HEK293 (cell line): ENCODE measurements at regions not wholly inside any gene's neighbourhood (a gene's known extent, or its start where the extent isn't known, plus 50 kb on each side); places are given as distances from the start of the nearest gene placed in this dataset.

Experiments used
- BCL11B ChIP-seq: fragments of 450-650 bp; formaldehyde crosslinking; IDR thresholded peaks from 2 replicates; pipeline ENCODE4 v1.5.1; 2016; ENCODE audit warnings: low read depth, missing biosample characterization, missing genetic modification characterization
- GLI2 ChIP-seq: fragments of 450-650 bp; formaldehyde crosslinking; IDR thresholded peaks from 2 replicates; pipeline ENCODE4; 2017; ENCODE audit warnings: missing biosample characterization, missing genetic modification characterization, low read depth, borderline replicate concordance
- KLF9 ChIP-seq: fragments of 450-650 bp; formaldehyde crosslinking; IDR thresholded peaks from 2 replicates; pipeline ENCODE4 v1.5.1; 2016; ENCODE audit warnings: missing biosample characterization, missing genetic modification characterization, low read depth
- PRDM1 ChIP-seq: fragments of 450-650 bp; formaldehyde crosslinking; IDR thresholded peaks from 2 replicates; pipeline ENCODE4; 2016; ENCODE audit warnings: missing biosample characterization, missing genetic modification characterization
- SP2 ChIP-seq: fragments of 450-650 bp; formaldehyde crosslinking; IDR thresholded peaks from 2 replicates; pipeline ENCODE4 v1.5.1; 2016; ENCODE audit warnings: missing biosample characterization, missing genetic modification characterization
- SP7 ChIP-seq: fragments of 450-650 bp; formaldehyde crosslinking; IDR thresholded peaks from 2 replicates; pipeline ENCODE4 v1.5.1; 2016; ENCODE audit warnings: missing biosample characterization, missing genetic modification characterization
- TCF7L2 ChIP-seq: IDR thresholded peaks from 2 replicates; pipeline ENCODE4 v1.6.1; 2011; ENCODE audit warnings: low read depth, mild to moderate bottlenecking, inconsistent platforms, low read length, moderate library complexity, borderline replicate concordance
- ZBTB20 ChIP-seq: fragments of 450-650 bp; formaldehyde crosslinking; IDR thresholded peaks from 2 replicates; pipeline ENCODE4 v1.5.1; 2016; ENCODE audit warnings: missing biosample characterization, missing genetic modification characterization
- ZNF121 ChIP-seq: fragments of 450-650 bp; formaldehyde crosslinking; IDR thresholded peaks from 2 replicates; pipeline ENCODE4 v1.5.1; 2016; ENCODE audit warnings: missing biosample characterization, missing genetic modification characterization
- ZNF16 ChIP-seq: fragments of 450-650 bp; formaldehyde crosslinking; IDR thresholded peaks from 2 replicates; pipeline ENCODE4 v1.5.1; 2016; ENCODE audit warnings: low read depth, missing biosample characterization, missing genetic modification characterization
- ZNF169 ChIP-seq: fragments of 450-650 bp; formaldehyde crosslinking; IDR thresholded peaks from 2 replicates; pipeline ENCODE4 v1.5.1; 2016; ENCODE audit warnings: missing biosample characterization, missing genetic modification characterization
- ZNF174 ChIP-seq: fragments of 450-650 bp; formaldehyde crosslinking; IDR thresholded peaks from 2 replicates; pipeline ENCODE4 v1.5.0; 2017; ENCODE audit warnings: missing biosample characterization, mild to moderate bottlenecking, missing genetic modification characterization
- ZNF19 ChIP-seq: fragments of 450-650 bp; formaldehyde crosslinking; IDR thresholded peaks from 2 replicates; pipeline ENCODE4; 2016; ENCODE audit warnings: missing biosample characterization, missing genetic modification characterization, low read depth
- ZNF266 ChIP-seq: fragments of 450-650 bp; formaldehyde crosslinking; IDR thresholded peaks from 2 replicates; pipeline ENCODE4 v1.5.1; 2016; ENCODE audit warnings: missing biosample characterization, missing genetic modification characterization, low read depth
- ZNF37A ChIP-seq: fragments of 450-650 bp; IDR thresholded peaks from 2 replicates; pipeline ENCODE4 v1.5.1; 2018; ENCODE audit warnings: missing biosample characterization, missing genetic modification characterization
- ZNF416 ChIP-seq: fragments of 450-650 bp; formaldehyde crosslinking; IDR thresholded peaks from 2 replicates; pipeline ENCODE4 v1.5.1; 2016; ENCODE audit warnings: missing biosample characterization, missing genetic modification characterization
- ZNF501 ChIP-seq: fragments of 450-650 bp; formaldehyde crosslinking; IDR thresholded peaks from 2 replicates; pipeline ENCODE4 v1.5.1; 2016; ENCODE audit warnings: missing biosample characterization, missing genetic modification characterization
- ZNF571 ChIP-seq: fragments of 450-650 bp; formaldehyde crosslinking; IDR thresholded peaks from 2 replicates; pipeline ENCODE4 v1.5.0; 2017; ENCODE audit warnings: missing biosample characterization, missing genetic modification characterization
- ZNF596 ChIP-seq: fragments of 450-650 bp; IDR thresholded peaks from 2 replicates; pipeline ENCODE4 v1.5.0; 2018; ENCODE audit warnings: missing biosample characterization, mild to moderate bottlenecking, missing genetic modification characterization, moderate library complexity
- ZNF623 ChIP-seq: fragments of 450-650 bp; formaldehyde crosslinking; IDR thresholded peaks from 2 replicates; pipeline ENCODE4 v1.5.1; 2016; ENCODE audit warnings: missing biosample characterization, missing genetic modification characterization
- ZNF626 ChIP-seq: fragments of 450-650 bp; sonication (Bioruptor Pico); formaldehyde crosslinking; IDR thresholded peaks from 2 replicates; pipeline ENCODE4 v1.5.1; 2018; ENCODE audit warnings: missing biosample characterization, missing genetic modification characterization, inconsistent platforms
- ZNF707 ChIP-seq: fragments of 450-650 bp; formaldehyde crosslinking; IDR thresholded peaks from 2 replicates; pipeline ENCODE4 v1.5.1; 2016; ENCODE audit warnings: missing biosample characterization, missing genetic modification characterization
- ZNF747 ChIP-seq: fragments of 450-650 bp; formaldehyde crosslinking; IDR thresholded peaks from 2 replicates; pipeline ENCODE4 v1.5.1; 2016; ENCODE audit warnings: missing biosample characterization, missing genetic modification characterization
- ZNF837 ChIP-seq: fragments of 450-650 bp; formaldehyde crosslinking; IDR thresholded peaks from 2 replicates; pipeline ENCODE4 v1.5.1; 2016; ENCODE audit warnings: missing biosample characterization, missing genetic modification characterization
- TF ChIP-seq, protein P1 (sequence below): fragments of 450-650 bp; formaldehyde crosslinking; IDR thresholded peaks from 2 replicates; pipeline ENCODE4 v1.5.1; 2016; ENCODE audit warnings: missing biosample characterization, missing genetic modification characterization, low read depth
- TF ChIP-seq, protein P2 (sequence below): fragments of 450-650 bp; formaldehyde crosslinking; IDR thresholded peaks from 2 replicates; pipeline ENCODE4 v1.5.1; 2016; ENCODE audit warnings: missing biosample characterization, missing genetic modification characterization
- TF ChIP-seq, protein P3 (sequence below): IDR thresholded peaks from 2 replicates; pipeline ENCODE4 v1.6.1; 2011; ENCODE audit warnings: mild to moderate bottlenecking, low read depth, low read length, borderline replicate concordance
- TF ChIP-seq, protein P4 (sequence below): fragments of 450-650 bp; formaldehyde crosslinking; conservative IDR thresholded peaks from 2 replicates; pipeline ENCODE4 v1.5.1; 2016; ENCODE audit warnings: low read depth, missing biosample characterization, missing genetic modification characterization
- TF ChIP-seq, protein P5 (sequence below): fragments of 450-650 bp; IDR thresholded peaks from 2 replicates; pipeline ENCODE4 v1.5.1; 2018; ENCODE audit warnings: missing biosample characterization, mild to moderate bottlenecking, missing genetic modification characterization
- TF ChIP-seq, protein P6 (sequence below): fragments of 450-650 bp; formaldehyde crosslinking; IDR thresholded peaks from 2 replicates; pipeline ENCODE4 v1.5.1; 2017; ENCODE audit warnings: missing biosample characterization, mild to moderate bottlenecking, missing genetic modification characterization, moderate library complexity

DNA sequence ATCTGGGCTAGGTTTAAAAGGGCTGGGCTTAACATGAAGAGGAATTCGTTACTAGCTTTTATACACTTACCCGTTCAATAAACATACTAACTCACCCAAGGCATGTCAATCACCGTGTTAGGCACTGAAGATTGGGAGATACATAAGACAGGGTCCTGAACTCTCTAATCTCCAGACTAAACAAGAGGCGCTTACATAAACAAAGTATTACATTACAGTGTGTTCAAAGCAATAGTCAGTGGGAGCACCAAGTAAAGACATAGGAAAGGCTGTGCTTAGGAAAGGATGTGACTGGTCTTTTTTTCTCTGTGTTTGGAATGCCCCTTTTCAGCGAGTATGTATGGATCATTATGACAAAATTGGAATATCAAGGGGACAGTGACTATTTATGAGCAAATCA, 203.6 kb upstream of the ADRA1B start (continued):
- TF ChIP-seq, protein P1, sequence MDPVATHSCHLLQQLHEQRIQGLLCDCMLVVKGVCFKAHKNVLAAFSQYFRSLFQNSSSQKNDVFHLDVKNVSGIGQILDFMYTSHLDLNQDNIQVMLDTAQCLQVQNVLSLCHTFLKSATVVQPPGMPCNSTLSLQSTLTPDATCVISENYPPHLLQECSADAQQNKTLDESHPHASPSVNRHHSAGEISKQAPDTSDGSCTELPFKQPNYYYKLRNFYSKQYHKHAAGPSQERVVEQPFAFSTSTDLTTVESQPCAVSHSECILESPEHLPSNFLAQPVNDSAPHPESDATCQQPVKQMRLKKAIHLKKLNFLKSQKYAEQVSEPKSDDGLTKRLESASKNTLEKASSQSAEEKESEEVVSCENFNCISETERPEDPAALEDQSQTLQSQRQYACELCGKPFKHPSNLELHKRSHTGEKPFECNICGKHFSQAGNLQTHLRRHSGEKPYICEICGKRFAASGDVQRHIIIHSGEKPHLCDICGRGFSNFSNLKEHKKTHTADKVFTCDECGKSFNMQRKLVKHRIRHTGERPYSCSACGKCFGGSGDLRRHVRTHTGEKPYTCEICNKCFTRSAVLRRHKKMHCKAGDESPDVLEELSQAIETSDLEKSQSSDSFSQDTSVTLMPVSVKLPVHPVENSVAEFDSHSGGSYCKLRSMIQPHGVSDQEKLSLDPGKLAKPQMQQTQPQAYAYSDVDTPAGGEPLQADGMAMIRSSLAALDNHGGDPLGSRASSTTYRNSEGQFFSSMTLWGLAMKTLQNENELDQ (tag by site-specific recombination): no peak
- TF ChIP-seq, protein P2, sequence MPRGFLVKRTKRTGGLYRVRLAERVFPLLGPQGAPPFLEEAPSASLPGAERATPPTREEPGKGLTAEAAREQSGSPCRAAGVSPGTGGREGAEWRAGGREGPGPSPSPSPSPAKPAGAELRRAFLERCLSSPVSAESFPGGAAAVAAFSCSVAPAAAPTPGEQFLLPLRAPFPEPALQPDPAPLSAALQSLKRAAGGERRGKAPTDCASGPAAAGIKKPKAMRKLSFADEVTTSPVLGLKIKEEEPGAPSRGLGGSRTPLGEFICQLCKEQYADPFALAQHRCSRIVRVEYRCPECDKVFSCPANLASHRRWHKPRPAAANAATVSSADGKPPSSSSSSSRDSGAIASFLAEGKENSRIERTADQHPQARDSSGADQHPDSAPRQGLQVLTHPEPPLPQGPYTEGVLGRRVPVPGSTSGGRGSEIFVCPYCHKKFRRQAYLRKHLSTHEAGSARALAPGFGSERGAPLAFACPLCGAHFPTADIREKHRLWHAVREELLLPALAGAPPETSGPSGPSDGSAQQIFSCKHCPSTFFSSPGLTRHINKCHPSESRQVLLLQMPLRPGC (tag by site-specific recombination): 0 out of 2 replicates have a peak, but pooled peaks have one; percentile 13
- no peak for TF ChIP-seq PRDM1 (tag by site-specific recombination)
- TF ChIP-seq ZNF747: no peak
- peak; percentile 92 for TF ChIP-seq TCF7L2
- TF ChIP-seq KLF9 (tag by site-specific recombination): no peak
- TF ChIP-seq, protein P3, sequence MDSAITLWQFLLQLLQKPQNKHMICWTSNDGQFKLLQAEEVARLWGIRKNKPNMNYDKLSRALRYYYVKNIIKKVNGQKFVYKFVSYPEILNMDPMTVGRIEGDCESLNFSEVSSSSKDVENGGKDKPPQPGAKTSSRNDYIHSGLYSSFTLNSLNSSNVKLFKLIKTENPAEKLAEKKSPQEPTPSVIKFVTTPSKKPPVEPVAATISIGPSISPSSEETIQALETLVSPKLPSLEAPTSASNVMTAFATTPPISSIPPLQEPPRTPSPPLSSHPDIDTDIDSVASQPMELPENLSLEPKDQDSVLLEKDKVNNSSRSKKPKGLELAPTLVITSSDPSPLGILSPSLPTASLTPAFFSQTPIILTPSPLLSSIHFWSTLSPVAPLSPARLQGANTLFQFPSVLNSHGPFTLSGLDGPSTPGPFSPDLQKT: no peak
- no peak for TF ChIP-seq ZNF596 (tag by site-specific recombination)
- no peak for TF ChIP-seq GLI2 (tag by site-specific recombination)
- TF ChIP-seq ZBTB20 (tag by site-specific recombination): no peak
- peak; percentile 75 for TF ChIP-seq SP7
- TF ChIP-seq, protein P4, sequence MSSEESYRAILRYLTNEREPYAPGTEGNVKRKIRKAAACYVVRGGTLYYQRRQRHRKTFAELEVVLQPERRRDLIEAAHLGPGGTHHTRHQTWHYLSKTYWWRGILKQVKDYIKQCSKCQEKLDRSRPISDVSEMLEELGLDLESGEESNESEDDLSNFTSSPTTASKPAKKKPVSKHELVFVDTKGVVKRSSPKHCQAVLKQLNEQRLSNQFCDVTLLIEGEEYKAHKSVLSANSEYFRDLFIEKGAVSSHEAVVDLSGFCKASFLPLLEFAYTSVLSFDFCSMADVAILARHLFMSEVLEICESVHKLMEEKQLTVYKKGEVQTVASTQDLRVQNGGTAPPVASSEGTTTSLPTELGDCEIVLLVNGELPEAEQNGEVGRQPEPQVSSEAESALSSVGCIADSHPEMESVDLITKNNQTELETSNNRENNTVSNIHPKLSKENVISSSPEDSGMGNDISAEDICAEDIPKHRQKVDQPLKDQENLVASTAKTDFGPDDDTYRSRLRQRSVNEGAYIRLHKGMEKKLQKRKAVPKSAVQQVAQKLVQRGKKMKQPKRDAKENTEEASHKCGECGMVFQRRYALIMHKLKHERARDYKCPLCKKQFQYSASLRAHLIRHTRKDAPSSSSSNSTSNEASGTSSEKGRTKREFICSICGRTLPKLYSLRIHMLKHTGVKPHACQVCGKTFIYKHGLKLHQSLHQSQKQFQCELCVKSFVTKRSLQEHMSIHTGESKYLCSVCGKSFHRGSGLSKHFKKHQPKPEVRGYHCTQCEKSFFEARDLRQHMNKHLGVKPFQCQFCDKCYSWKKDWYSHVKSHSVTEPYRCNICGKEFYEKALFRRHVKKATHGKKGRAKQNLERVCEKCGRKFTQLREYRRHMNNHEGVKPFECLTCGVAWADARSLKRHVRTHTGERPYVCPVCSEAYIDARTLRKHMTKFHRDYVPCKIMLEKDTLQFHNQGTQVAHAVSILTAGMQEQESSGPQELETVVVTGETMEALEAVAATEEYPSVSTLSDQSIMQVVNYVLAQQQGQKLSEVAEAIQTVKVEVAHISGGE: no peak
- no peak for TF ChIP-seq ZNF626 (tag by site-specific recombination)
- TF ChIP-seq ZNF37A (tag by site-specific recombination): no peak
- TF ChIP-seq ZNF501 (tag by site-specific recombination): no peak
- no peak for TF ChIP-seq ZNF266 (tag by site-specific recombination)
- no peak for TF ChIP-seq ZNF837 (tag by site-specific recombination)
- no peak for TF ChIP-seq ZNF169 (tag by site-specific recombination)
- no peak for TF ChIP-seq ZNF623 (tag by site-specific recombination)
- TF ChIP-seq, protein P5, sequence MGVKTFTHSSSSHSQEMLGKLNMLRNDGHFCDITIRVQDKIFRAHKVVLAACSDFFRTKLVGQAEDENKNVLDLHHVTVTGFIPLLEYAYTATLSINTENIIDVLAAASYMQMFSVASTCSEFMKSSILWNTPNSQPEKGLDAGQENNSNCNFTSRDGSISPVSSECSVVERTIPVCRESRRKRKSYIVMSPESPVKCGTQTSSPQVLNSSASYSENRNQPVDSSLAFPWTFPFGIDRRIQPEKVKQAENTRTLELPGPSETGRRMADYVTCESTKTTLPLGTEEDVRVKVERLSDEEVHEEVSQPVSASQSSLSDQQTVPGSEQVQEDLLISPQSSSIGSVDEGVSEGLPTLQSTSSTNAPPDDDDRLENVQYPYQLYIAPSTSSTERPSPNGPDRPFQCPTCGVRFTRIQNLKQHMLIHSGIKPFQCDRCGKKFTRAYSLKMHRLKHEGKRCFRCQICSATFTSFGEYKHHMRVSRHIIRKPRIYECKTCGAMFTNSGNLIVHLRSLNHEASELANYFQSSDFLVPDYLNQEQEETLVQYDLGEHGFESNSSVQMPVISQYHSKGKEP: peak; percentile 66
- peak; percentile 19; the same call in 1 of the 2 replicates for TF ChIP-seq SP2 (tag by site-specific recombination)
- no peak for TF ChIP-seq ZNF707 (tag by site-specific recombination)
- TF ChIP-seq ZNF416 (tag by site-specific recombination): no peak
- TF ChIP-seq ZNF174 (tag by site-specific recombination): no peak
- no peak for TF ChIP-seq ZNF19 (tag by site-specific recombination)
- no peak for TF ChIP-seq ZNF16 (tag by site-specific recombination)
- no peak for TF ChIP-seq ZNF571 (tag by site-specific recombination)
- TF ChIP-seq ZNF121 (tag by site-specific recombination): no peak
- TF ChIP-seq, protein P6, sequence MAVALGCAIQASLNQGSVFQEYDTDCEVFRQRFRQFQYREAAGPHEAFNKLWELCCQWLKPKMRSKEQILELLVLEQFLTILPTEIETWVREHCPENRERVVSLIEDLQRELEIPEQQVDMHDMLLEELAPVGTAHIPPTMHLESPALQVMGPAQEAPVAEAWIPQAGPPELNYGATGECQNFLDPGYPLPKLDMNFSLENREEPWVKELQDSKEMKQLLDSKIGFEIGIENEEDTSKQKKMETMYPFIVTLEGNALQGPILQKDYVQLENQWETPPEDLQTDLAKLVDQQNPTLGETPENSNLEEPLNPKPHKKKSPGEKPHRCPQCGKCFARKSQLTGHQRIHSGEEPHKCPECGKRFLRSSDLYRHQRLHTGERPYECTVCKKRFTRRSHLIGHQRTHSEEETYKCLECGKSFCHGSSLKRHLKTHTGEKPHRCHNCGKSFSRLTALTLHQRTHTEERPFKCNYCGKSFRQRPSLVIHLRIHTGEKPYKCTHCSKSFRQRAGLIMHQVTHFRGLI (tag by site-specific recombination): no peak
- 0 out of 2 replicates have a peak, but pooled peaks have one; percentile 50 for TF ChIP-seq BCL11B (tag by site-specific recombination)
